ENCODE measurements at regions not wholly inside any gene's neighbourhood (a gene's known extent, or its start where the extent isn't known, plus 50 kb on each side); places are given as distances from the start of the nearest gene placed in this dataset.

- TF ChIP-seq ZNF518A (tag by site-specific recombination; conservative IDR thresholded peaks at IDR 0.05; ENCODE audit: low read depth), result no peak
- TF ChIP-seq ZBTB48 (tag by site-specific recombination; IDR thresholded peaks at IDR 0.05), result no peak
- no peak for TF ChIP-seq SETDB1 (IDR thresholded peaks at IDR 0.05; ENCODE audit: insufficient read length, low read length)
- no peak for TF ChIP-seq ZBTB21 (tag by site-specific recombination; IDR thresholded peaks at IDR 0.05)
- no peak for TF ChIP-seq ZNF561 (tag by site-specific recombination; IDR thresholded peaks at IDR 0.05; ENCODE audit: borderline replicate concordance)
- no peak for TF ChIP-seq ZNF473 (tag by site-specific recombination; IDR thresholded peaks at IDR 0.05)
Measured at GRCh38 chr2:16214861-16215260, 274.5 kb downstream of the MYCN start (continued).

- CTCF ChIA-PET, result no interaction called here
- Histone ChIP-seq H3K36me3 (ENCODE audit: control insufficient read depth in 2 of 2, insufficient read depth in 1 of 2, low read length in 2 of 2) (no peaks in the 10 kb centered on the region), H3K4me3 (ENCODE audit: low read depth, low read length) (no peak overlapping the region), H3K27ac (ENCODE audit: extremely low read depth, low read depth, low read length) (no peak overlapping the region), H3K4me1 (ENCODE audit: control insufficient read depth, insufficient read depth, low read length) (no peaks in the 10 kb centered on the region), H3K9me3 (ENCODE audit: control insufficient read depth, insufficient read depth, low read depth, low read length) (no peaks in the 10 kb centered on the region)
- TF ChIP-seq ZNF544 (tag by site-specific recombination; IDR thresholded peaks at IDR 0.05) (no peak), MZF1 (tag by site-specific recombination; IDR thresholded peaks at IDR 0.05; ENCODE audit: borderline replicate concordance) (no peak), ZNF239 (tag by site-specific recombination; IDR thresholded peaks at IDR 0.05) (no peak), SALL2 (tag by site-specific recombination; IDR thresholded peaks at IDR 0.05; ENCODE audit: borderline replicate concordance) (no peak), ZNF324 (tag by site-specific recombination; IDR thresholded peaks at IDR 0.05) (no peak), ZNF514 (tag by site-specific recombination; IDR thresholded peaks at IDR 0.05) (no peak), ZBTB17 (tag by site-specific recombination; IDR thresholded peaks at IDR 0.05) (no peak), ELK4 (IDR thresholded peaks at IDR 0.05; ENCODE audit: borderline replicate concordance, low read depth, low read length) (no peak), CTCF (tag by site-specific recombination; IDR thresholded peaks at IDR 0.05) (no peak), SCRT2 (tag by site-specific recombination; IDR thresholded peaks at IDR 0.05) (no peak), IKZF3 (tag by site-specific recombination; IDR thresholded peaks at IDR 0.05) (no peak), ZNF600 (tag by site-specific recombination; IDR thresholded peaks at IDR 0.05) (no peak), MYNN (tag by site-specific recombination; IDR thresholded peaks at IDR 0.05; ENCODE audit: borderline replicate concordance) (no peak), ZNF596 (tag by site-specific recombination; IDR thresholded peaks at IDR 0.05) (no peak), ZNF174 (tag by site-specific recombination; IDR thresholded peaks at IDR 0.05) (no peak), ZNF843 (tag by site-specific recombination; IDR thresholded peaks at IDR 0.05) (no peak)
- POLR2A ChIA-PET, result no interaction called here
Measured at GRCh38 chr2:16214391-16214790, 274.0 kb downstream of the MYCN start.
